GM12873 (cell line): ENCODE measurements at regions not wholly inside any gene's neighbourhood (a gene's known extent, or its start where the extent isn't known, plus 50 kb on each side); places are given as distances from the start of the nearest gene placed in this dataset.

ENCODE experiments used
- CTCF ChIP-seq: IDR thresholded peaks from 2 replicates; pipeline ENCODE4 v1.5.1; 2012; ENCODE audit warnings: low read depth, mild to moderate bottlenecking, moderate library complexity, low read length, control low read depth; ENCODE audit not compliant: insufficient read depth; ENCODE audit errors: missing control alignments

GRCh38 chr15:39083213-39083612 is 497.7 kb upstream of the THBS1 start:
- TF ChIP-seq CTCF: no peak

- no peak for TF ChIP-seq CTCF
Observed at GRCh38 chr15:39084674-39085530, 496.0 kb upstream of the THBS1 start.

- TF ChIP-seq CTCF: no peak
Observed at GRCh38 chr15:39086641-39087040, 494.2 kb upstream of the THBS1 start.

- TF ChIP-seq CTCF: no peak
Observed at GRCh38 chr15:39088156-39088555, 492.7 kb upstream of the THBS1 start.

GRCh38 chr15:39092354-39092753 is 488.5 kb upstream of the THBS1 start:
- TF ChIP-seq CTCF: no peak

- TF ChIP-seq CTCF: no peak
Observed at GRCh38 chr15:39092761-39093160, 488.1 kb upstream of the THBS1 start.

GRCh38 chr15:39094116-39094515 is 486.8 kb upstream of the THBS1 start:
- TF ChIP-seq CTCF: no peak
